HTR-8/SVneo (cell line): ENCODE measurements at regions not wholly inside any gene's neighbourhood (a gene's known extent, or its start where the extent isn't known, plus 50 kb on each side); places are given as distances from the start of the nearest gene placed in this dataset.
"Not testable (repeated sequence)": the region's sequence is repeated elsewhere in the genome, so short reads cannot be mapped to it uniquely, and the experiment has no call there.

ENCODE experiments used
- DNase-seq: peaks from one replicate; pipeline ENCODE4 v3.0.0; 2011; ENCODE audit warnings: low spot score, mixed read lengths; ENCODE audit not compliant: insufficient read length
- FAIRE-seq: peaks from 2 replicates; lab custom pipeline; 2011; peaks lifted over from hg19 to GRCh38; lab: Jason Lieb, UNC

DNA sequence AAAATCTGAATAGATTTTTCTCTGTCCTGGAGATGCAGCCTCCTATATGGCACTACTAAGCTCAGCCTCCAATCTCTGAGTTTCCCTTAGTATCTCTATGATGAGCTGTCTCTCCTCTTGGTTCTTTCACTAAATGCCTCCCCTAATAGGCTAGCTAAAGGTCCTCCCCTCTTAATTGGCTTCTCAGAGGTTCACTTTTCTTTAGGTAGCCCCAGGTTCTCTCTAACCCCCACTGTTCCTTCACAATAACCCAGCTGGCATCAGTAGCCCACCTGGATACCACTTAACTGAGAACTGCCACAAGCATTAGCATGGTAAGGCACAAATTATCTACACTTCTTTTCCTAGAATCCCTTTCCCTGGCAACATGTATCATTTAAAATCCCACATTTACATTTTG, 523.2 kb downstream of the IGSF11 start:
- FAIRE-seq (no peak), DNase-seq (no peak)

DNA sequence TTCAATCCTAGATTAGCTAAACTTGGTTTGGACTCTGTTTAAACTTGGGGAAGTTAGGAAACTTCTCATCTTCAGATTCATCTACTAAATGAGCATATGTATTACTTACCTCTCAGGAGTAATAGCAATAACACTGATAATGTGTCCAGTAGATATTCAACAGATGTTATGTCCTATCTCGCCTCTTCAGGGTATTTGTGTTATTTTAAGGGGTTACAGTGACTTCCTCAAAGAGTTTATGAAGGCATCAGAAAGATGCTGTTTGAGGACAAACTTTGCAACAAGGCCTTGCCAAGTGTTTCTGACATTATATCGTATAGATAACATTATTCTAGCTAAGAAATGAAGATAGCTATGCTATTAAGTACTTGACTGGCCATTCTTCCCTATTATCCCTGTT, 522.3 kb downstream of the IGSF11 start:
- FAIRE-seq, result no peak
- DNase-seq, result no peak

DNA sequence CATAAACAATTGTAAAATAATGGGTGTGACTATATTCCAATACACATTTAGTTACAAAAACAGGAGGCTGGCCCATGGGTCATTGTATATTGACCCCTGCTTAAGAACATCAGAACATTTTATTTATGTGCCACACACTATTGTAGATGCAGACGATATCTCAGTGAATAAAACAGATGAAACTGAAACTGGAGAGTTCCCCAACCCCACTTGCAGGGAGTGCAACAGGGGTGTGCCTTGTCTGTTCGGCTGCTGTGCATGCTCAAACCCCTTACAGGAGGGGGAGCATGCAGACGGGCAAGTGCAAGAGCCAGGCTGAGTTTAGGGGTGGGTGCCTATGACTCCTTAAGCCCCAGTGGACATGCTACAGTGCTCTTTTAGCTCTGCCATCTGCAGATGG, 509.6 kb downstream of the IGSF11 start:
- DNase-seq (no peak), FAIRE-seq (no peak)

DNA sequence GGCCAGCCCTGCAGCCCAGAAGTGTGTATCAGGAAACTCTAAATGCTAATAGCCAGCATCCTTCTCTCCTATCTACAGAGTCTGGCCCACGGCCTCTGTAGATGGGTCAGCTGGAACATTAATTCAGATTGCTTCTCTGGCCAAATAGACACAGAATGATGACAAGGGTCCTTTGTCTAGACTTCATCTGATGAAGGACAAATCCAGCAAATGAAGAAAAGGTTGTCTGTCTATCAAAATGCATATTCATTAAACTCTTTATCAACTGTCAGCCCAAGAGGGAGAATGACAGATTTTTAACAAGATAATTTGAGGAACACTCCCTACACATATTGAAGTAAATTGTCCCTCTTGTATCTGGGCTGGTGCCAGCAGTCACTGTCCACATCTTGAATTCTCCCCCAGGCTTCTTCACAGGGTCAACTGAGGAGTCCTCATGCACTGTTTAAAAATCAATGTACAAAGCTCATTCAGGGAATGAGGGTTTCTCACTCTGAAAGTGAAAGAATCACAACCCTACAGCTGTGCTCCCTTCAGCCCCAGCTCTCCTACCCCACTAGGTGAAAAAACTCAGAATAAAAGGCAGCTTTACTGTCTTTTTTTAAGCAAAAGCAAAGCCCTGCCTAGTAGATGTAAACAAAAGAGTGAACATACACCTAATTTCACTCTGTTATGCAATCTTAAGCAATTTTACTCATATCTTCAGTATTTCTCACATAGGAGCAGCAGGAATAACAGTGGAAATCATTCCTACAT, 507.7 kb downstream of the IGSF11 start:
- DNase-seq, result no peak
- FAIRE-seq, result no peak

DNA sequence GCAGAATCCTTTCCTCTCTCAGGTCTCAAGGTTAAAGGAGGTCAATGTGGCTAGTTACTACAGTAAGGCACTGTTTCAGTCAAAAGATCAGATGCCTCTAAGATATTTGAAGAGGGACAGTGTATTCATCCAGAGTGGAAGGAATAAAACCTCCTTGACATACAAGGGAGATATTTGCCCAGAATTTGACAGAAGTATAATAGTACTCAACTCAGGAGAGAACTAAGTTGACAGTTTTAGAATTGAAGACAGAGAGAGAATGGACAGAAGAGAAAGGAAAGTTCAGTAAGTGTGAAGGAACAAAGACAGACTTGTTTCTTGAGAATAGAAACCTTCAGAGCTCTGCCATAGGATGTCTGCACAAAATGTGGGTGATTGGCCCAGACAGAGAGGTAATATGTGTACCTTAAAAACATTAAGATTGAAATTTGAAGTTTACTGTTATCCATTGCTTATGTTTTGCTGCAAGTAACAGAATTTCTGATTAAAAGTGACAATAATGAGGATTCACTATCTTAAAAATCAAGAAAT, 507.1 kb downstream of the IGSF11 start:
- FAIRE-seq, result no peak
- DNase-seq, result no peak

DNA sequence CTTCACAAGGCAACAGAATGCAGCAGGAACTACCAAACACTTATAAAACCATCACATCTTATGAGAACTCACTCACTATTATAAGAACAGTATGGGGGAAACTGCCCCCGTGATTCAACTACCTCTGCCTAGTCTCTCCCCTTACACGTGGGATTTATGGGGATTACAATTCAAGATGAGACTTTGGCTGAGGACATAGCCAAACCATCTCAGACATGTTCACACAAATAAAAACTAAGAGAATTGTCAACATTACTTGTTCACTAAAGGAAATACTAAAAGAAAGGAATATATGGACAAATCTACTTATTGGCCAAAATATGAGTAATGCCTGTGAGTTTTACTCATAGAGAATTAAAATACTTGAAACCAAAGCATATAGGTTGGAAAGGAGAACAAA, 505.1 kb downstream of the IGSF11 start:
- FAIRE-seq, result no peak
- DNase-seq, result no peak

DNA sequence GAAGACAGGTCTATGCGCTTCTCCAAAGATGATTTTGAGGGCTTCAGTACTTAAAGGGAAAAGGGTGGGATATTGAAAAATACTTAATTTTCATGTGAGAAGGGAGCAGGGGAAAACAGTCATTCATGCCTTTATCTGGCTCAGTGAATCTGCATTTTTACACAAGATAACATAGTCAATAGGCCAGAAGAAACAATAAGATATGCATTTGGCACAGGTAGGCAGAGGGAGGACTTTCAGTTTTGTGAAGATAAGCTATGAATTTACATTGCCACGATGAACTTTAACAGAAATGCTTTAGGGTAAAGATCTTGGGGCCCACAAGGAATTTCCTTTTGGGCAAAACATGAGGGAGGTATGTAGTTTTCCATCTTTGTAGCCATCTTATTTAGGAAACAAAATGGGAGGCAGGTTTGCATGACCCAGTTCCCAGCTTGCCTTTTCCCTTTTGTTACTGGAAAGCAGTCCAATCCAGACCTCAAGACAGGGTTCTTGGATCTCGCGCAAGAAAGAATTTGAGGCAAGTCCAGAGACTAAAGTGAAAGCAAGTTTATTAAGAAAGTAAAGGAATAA, 504.2 kb downstream of the IGSF11 start:
- no peak for FAIRE-seq
- no peak for DNase-seq

DNA sequence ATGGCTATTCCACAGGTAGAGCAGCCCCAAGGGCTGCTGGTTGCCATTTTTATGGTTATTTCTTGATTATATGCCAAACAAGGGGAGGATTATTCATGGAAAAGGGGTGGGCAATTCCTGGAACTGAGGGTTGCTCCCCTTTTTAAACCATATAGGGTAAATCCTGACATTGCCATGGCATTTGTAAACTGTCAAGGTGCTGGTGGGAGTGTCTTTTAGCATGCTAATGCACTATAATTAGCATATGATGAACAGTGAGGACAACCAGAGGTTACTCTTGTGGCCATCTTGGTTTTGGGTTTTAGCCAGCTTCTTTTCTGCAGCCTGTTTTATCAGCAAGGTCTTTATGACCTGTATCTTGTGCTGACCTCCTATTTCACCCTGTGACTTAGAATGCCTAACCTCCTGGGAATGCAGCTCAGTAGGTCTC, 503.7 kb downstream of the IGSF11 start:
- FAIRE-seq, DNase-seq: not testable (repeated sequence)

DNA sequence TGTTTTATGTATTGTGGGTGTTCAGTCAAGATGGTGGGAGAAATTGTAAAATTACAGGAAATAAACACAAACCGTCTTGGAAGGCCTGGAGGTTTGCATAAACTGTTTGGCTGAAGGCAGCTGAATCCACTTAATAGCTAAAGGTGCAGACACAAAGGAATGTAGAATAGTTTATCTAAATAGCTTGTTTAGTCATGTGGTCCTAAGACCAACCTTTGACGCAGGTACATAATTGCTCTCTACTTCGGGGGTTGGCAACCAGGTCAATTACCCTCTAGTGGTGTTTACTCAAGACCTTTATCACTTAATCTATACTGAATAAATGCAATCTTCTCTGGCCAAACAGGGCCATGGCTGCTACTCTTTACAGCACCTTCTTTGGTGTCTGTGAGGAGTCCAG, 502.8 kb downstream of the IGSF11 start:
- no peak for DNase-seq
- no peak for FAIRE-seq

DNA sequence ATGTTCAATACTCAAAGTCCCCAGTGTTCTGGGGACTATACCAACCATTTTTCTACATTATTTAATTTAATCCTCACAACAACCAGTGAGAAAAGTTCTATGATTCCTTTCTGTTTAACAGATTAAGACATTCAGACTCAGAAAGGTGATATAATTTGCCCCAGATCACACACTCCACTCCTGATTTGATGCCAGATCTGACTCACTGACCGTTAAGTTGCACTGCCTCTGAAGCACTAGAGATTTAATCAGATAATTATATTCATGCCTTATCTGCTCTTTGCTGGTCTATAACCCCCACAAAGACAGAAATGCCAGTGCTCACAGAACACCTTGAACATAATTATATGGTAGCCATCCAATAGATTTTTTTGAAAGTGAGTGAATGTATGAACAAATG, 501.0 kb downstream of the IGSF11 start:
- DNase-seq (no peak), FAIRE-seq (no peak)

DNA sequence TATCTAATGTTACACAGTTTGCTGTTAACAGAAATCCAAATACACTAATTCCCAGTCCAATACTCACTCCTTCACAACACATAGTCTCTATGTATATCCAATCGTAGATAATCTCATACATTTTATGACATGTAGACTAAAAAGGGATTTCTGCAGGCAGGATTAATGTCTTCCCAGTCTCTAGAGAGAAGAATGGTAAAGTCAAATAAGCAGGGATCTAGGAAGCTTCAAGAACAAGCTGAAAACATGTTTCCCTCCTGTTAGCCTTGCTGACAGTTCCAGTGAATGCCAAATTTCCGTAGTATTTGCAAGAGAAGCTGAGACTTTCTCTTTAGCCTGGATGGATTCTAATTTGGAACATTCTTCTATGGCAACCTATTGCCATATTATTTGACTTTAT, 500.1 kb downstream of the IGSF11 start:
- FAIRE-seq (no peak), DNase-seq (no peak)

DNA sequence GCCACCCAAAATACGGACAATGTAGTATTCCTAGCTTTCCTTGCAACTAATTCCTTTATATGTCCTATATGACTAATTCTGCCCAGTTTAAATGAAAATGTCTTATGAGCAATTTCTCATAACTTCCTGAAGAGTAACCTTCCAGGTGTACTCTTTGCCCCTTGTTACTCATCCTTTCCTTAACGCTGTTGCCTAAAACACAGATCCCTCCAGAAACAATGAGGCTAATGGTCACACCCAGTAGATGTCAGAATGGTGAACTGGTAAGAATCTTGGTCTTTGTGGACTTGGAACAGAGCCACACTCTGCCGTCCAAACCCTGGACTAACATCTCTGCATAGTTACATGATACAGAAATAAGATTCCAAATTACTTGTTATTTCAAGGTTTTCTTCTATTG, 497.9 kb downstream of the IGSF11 start:
- DNase-seq, result no peak
- FAIRE-seq, result no peak

DNA sequence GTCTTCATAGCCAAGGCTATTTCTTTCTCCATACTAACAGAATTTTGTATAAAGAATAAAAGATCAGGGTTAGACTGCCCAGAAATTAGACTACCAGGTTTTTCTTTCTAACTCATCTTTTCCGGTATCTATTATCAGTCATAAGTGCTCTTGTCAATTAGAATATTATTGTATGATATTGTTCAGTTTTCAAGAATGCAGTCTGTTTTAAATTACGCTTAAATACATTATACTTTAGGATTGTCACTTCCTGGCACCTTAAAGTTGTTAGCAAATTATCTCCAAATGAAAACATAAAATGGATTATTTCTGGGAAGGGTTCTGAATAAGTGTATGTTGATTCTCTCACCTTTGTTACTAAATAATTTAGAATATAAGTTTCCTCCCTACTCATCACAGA, 497.2 kb downstream of the IGSF11 start:
- FAIRE-seq (no peak), DNase-seq (no peak)

DNA sequence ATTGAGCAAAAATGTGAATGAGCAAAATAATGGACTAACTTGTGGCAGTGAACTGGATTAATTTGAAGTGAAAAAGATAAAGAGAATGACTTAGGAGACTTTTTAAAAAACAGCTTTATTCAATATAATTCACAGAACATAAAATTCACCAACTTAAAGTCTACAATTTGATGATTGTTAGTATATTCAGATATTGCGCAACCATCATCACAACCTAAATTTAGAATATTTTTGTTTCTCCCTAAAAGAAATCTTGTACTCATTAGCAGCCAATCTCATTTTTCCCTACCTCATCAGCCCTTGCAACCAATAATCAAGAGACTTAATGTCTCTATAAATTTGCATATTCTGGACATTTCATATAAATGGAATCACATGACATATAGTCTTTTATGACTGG, 496.5 kb downstream of the IGSF11 start:
- FAIRE-seq (no peak), DNase-seq (no peak)

DNA sequence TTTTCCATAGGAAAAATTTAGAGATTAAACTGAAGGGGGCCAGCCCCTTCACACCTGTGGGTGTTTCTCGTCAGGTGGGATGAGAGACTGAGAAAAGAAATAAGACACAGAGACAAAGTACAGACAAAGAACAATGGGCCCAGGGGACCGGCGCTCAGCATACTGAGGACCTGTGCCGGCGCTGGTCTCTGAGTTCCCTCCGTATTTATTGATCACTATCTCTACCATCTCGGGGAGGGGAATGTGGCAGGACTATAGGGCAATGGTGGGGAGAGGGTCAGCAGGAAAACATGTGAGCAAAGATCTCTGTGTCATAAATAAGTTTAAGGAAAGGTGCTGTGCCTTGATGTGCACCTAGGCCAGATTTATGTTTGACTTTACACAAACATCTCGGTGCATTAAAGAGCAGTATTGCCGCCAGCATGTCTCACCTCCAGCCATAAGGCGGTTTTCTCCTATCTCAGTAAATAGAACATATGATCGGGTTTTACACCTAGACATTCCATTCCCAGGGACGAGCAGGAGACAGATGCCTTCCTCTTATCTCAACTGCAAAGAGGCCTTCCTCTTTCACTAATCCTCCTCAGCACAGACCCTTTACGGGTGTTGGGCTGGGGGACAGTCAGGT, 494.7 kb downstream of the IGSF11 start:
- not testable (repeated sequence) for DNase-seq, FAIRE-seq

DNA sequence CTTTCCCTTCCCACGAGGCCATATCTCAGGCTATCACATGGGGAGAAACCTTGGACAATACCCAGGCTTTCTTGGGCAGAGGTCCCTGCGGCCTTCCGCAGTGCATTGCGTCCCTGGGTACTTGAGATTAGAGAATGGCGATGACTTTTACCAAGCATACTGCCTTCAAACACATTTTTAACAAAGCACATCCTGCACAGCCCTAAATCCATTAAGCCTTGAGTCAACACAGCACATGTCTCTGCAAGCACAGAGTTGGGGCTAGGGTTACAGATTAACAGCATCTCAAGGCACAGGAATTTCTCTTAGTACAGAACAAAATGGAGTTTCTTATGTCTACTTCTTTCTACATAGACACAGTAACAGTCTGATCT, 494.2 kb downstream of the IGSF11 start:
- not testable (repeated sequence) for DNase-seq, FAIRE-seq

DNA sequence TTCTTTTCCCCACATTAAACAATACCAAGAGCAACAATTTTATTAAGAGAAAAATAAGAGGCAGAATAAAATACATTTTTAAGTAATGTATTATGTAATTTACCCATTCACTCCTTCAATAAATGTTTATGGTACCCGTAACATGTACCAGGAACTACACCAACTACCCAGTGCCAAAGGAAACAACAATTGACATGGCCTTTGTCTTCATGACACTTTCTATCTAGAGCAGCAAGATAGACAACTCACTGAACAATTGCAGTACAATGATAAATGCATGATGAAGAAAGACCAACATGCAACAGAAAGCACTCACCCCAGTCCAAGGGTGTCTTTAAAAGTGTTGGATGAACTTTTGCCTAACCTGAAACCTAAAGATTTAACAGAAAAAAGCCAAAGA, 493.8 kb downstream of the IGSF11 start:
- DNase-seq (no peak), FAIRE-seq (no peak)

DNA sequence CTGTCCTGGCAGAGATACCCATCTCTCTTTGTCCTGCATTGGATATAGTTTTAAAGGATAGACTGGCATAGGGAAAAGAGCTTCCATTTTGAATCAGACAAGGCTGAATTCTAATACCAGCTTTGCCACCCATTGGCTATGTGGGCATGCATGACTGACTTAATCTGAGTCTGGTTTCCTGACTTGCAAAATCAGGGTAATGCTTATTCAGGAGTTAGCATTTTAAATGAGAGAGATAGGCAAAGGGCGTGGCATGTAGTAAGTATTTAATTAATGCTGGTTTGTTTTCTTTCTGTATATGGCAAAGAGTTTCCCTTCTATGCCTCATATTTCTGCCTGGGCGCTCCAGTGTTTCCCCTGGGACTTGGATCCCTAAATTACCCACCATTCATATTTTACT, 492.9 kb downstream of the IGSF11 start:
- DNase-seq (no peak), FAIRE-seq (no peak)

DNA sequence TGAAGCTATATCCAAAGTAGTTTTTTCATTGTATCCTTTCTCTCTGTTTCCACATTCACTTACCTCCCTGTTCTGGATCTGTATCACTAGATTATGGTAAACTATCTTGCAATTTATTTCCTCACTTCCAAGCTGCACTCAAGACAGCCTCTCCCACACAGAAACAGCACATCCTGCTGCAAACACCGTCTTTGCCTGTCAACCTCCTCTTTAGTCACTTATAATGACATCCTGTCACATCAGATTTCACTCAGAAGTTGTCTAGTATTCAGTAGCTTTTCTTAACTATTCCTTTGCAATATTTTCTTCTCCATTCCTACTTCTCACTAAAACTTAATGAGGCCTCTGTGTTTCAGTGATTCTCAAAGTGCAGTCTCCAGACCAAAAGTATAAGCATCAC, 490.8 kb downstream of the IGSF11 start:
- FAIRE-seq (no peak), DNase-seq (no peak)

DNA sequence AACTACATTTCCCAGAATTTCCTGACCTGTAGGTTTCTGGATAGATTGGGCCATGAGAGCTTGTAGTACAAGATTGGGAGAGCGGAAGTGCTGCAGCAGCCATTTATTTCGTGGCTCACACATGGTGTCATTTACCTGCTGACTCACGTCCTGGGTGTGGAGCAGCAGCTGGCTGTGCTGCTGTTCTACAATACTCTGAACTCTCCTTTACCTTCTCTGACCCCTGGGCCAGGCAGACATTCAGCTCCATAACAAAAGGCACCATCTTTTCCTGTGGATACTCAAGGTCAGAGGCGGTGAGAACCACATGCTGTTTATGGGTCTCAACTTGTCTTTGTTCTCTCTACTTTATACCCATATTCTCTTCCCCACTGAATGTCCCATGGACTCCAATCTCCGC, 490.2 kb downstream of the IGSF11 start:
- DNase-seq (no peak), FAIRE-seq (no peak)

DNA sequence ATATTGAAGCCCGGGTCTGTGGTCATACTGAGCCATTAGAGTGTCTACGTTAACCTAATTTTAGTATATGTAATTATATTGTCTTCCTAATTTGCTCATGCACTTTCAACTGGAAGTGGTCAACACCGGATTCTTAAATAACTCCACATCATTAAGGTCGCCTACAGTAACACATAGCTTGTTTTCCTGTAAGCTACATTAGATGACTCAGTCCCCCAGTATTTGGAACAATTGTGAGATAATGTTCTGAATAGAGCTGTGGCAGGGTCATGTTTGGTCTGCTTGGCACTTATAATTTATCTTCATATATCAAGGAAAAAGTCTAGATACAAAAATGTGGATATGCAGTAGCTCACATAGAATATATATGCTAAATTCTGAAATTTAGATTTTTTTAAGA, 486.2 kb downstream of the IGSF11 start:
- FAIRE-seq, result no peak
- no peak for DNase-seq
